HEK293T (cell line): ENCODE measurements at regions not wholly inside any gene's neighbourhood (a gene's known extent, or its start where the extent isn't known, plus 50 kb on each side); places are given as distances from the start of the nearest gene placed in this dataset.

Source experiments
- ARNT ChIP-seq: fragments of 450-650 bp; IDR thresholded peaks from 2 replicates; pipeline ENCODE4 v1.6.1; 2017; ENCODE audit warnings: mild to moderate bottlenecking
- BHLHE40 ChIP-seq: fragments of 450-650 bp; IDR thresholded peaks from 2 replicates; pipeline ENCODE4 v1.6.1; 2016; ENCODE audit warnings: mild to moderate bottlenecking, moderate library complexity, borderline replicate concordance
- CTBP1 ChIP-seq: fragments of 450-650 bp; IDR thresholded peaks from 2 replicates; pipeline ENCODE4 v1.6.1; 2016; ENCODE audit warnings: borderline replicate concordance
- ELF4 ChIP-seq: fragments of 450-650 bp; IDR thresholded peaks from 2 replicates; pipeline ENCODE4 v1.6.1; 2017; ENCODE audit warnings: antibody characterized with exemption
- FOXA1 ChIP-seq: fragments of 450-650 bp; IDR thresholded peaks from 2 replicates; pipeline ENCODE4 v1.6.1; 2016; ENCODE audit warnings: mild to moderate bottlenecking
- FOXM1 ChIP-seq: fragments of 450-650 bp; IDR thresholded peaks from 2 replicates; pipeline ENCODE4 v1.6.1; 2017; ENCODE audit warnings: mild to moderate bottlenecking, borderline replicate concordance
- HDGF ChIP-seq: fragments of 450-650 bp; IDR thresholded peaks from 2 replicates; pipeline ENCODE4 v1.6.1; 2017; ENCODE audit warnings: antibody characterized with exemption, borderline replicate concordance
- L3MBTL2 ChIP-seq: fragments of 450-650 bp; conservative IDR thresholded peaks from 2 replicates; pipeline ENCODE4 v1.6.1; 2016; ENCODE audit warnings: mild to moderate bottlenecking
- LEF1 ChIP-seq: fragments of 450-650 bp; IDR thresholded peaks from 2 replicates; pipeline ENCODE4 v1.6.1; 2017; ENCODE audit warnings: mild to moderate bottlenecking, borderline replicate concordance
- NFRKB ChIP-seq: fragments of 450-650 bp; IDR thresholded peaks from 2 replicates; pipeline ENCODE4 v1.6.1; 2016; ENCODE audit warnings: mild to moderate bottlenecking, moderate library complexity
- SP1 ChIP-seq: fragments of 450-650 bp; IDR thresholded peaks from 2 replicates; pipeline ENCODE4 v1.6.1; 2017
- ZNF384 ChIP-seq: fragments of 450-650 bp; IDR thresholded peaks from 2 replicates; pipeline ENCODE4 v1.6.1; 2016

- no peak for TF ChIP-seq BHLHE40
- TF ChIP-seq FOXA1: no peak
- TF ChIP-seq L3MBTL2: no peak
- TF ChIP-seq SP1: no peak
- no peak for TF ChIP-seq HDGF
- no peak for TF ChIP-seq FOXM1
- no peak for TF ChIP-seq ELF4
- TF ChIP-seq ZNF384: no peak
- no peak for TF ChIP-seq CTBP1
- no peak for TF ChIP-seq NFRKB
- no peak for TF ChIP-seq LEF1
- no peak for TF ChIP-seq ARNT
Observed at GRCh38 chr13:33541962-33542308, 256.4 kb upstream of the STARD13 start.
